ENCODE measurements at regions not wholly inside any gene's neighbourhood (a gene's known extent, or its start where the extent isn't known, plus 50 kb on each side); places are given as distances from the start of the nearest gene placed in this dataset.

DNA sequence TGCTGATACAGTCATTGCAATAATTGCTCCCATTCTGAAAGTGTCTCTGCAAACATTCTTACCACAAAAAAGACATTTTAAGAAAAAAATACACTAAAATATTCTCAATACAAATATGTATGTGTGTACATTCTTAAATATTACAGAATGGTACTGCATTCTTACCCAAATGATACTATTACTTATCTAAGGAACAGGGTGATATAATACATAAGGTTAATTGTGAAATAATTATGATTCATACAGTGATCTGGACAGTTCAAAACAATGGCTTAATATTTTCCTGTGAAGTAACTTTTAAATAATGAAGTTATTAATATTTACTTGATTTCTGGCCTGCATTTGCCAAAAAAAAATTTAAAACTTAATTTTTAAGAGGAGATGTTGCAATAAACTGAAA is 694.6 kb downstream of the TUSC7 start:
- H3K4me3 ChIP-seq (ENCODE audit: control insufficient read depth, low read depth, low read length): no peak overlapping the region
- DNase-seq (ENCODE audit: low read depth): no peak
- TF ChIP-seq CTCF (IDR thresholded peaks at IDR 0.05; ENCODE audit: control insufficient read depth, insufficient read depth, low read depth, low read length, missing control alignments): no peak

- TF ChIP-seq CTCF (IDR thresholded peaks at IDR 0.05; ENCODE audit: control insufficient read depth, insufficient read depth, low read depth, low read length, missing control alignments): no peak
- DNase-seq (ENCODE audit: low read depth): no peak
- no peak overlapping the region for H3K4me3 ChIP-seq (ENCODE audit: control insufficient read depth, low read depth, low read length)
These were observed 695.2 kb downstream of the TUSC7 start for GRCh38 chr3:117404730-117405129.

- H3K4me3 ChIP-seq (ENCODE audit: control insufficient read depth, low read depth, low read length): no peak overlapping the region
- DNase-seq (ENCODE audit: low read depth): no peak
- TF ChIP-seq CTCF (IDR thresholded peaks at IDR 0.05; ENCODE audit: control insufficient read depth, insufficient read depth, low read depth, low read length, missing control alignments): no peak
These were observed 695.8 kb downstream of the TUSC7 start for GRCh38 chr3:117405359-117405758.

GRCh38 chr3:117407317-117407716 is 697.7 kb downstream of the TUSC7 start:
- no peak for DNase-seq (ENCODE audit: low read depth)
- peak; percentile 5 for TF ChIP-seq CTCF (IDR thresholded peaks at IDR 0.05; ENCODE audit: control insufficient read depth, insufficient read depth, low read depth, low read length, missing control alignments)
- no peak overlapping the region for H3K4me3 ChIP-seq (ENCODE audit: control insufficient read depth, low read depth, low read length)

DNA sequence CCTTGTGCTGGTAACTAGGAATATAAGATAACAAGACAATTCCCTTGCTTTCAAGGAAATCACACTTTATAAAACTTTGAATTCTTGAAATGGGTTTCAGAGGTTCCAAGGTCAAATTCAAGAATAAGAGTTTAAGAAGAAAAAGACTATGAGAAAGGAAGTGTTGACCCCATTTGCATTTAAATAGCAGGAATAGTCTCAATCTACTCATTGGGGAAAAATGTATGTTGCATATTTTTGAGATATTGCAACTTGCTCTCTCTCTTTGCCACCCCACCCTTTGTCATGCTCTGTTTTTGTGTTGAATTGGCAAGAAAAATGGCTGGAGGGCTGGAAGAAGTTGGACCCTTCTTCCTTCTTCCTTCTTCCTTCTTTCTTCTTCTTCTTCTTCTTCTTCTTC is 699.2 kb downstream of the TUSC7 start:
- no peak for DNase-seq (ENCODE audit: low read depth)
- TF ChIP-seq CTCF (IDR thresholded peaks at IDR 0.05; ENCODE audit: control insufficient read depth, insufficient read depth, low read depth, low read length, missing control alignments): no peak

DNA sequence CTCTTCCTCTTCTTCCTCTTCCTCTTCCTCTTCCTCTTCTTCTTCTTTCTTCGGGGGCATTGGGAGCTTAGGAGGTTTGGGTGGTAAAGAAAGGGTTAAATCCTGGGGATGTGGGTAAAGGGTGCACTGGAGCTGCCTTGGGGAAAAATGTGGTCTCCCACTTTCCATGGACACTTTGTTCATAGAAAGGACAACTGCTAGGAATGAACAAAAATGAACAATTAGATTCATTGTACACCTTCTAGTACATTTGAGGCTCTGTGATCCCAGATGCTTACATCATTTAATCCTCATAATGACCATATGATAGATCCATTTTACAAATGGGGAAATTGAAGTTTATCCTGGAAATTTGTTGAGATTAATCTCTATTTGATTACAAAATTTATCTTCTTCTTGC is 699.7 kb downstream of the TUSC7 start:
- H3K4me3 ChIP-seq (ENCODE audit: control insufficient read depth, low read depth, low read length): no peak overlapping the region
- DNase-seq (ENCODE audit: low read depth): no peak
- TF ChIP-seq CTCF (IDR thresholded peaks at IDR 0.05; ENCODE audit: control insufficient read depth, insufficient read depth, low read depth, low read length, missing control alignments): no peak

More for the DNA sequence above, 699.2 kb downstream of the TUSC7 start:
- no peak overlapping the region for H3K4me3 ChIP-seq (ENCODE audit: control insufficient read depth, low read depth, low read length)
